HG03196 (cell line): ENCODE measurements at regions not wholly inside any gene's neighbourhood (a gene's known extent, or its start where the extent isn't known, plus 50 kb on each side); places are given as distances from the start of the nearest gene placed in this dataset.
"Not testable (repeated sequence)": the region's sequence is repeated elsewhere in the genome, so short reads cannot be mapped to it uniquely, and the experiment has no call there.

Experiments used
- ATAC-seq: cut with Tn5 transposase; IDR thresholded peaks from one replicate; pipeline ENCODE4 v1.9.1; 2021; ENCODE audit not compliant: unreplicated experiment

GRCh38 chr1:197985351-197985750, 68.2 kb downstream of the LHX9 start:
- ATAC-seq: no peak

- no peak for ATAC-seq
Observed at GRCh38 chr1:197986817-197987216, 69.6 kb downstream of the LHX9 start.

GRCh38 chr1:197987294-197987693, 70.1 kb downstream of the LHX9 start:
- no peak for ATAC-seq

GRCh38 chr1:197988581-197988980, 71.4 kb downstream of the LHX9 start:
- not testable (repeated sequence) for ATAC-seq

- ATAC-seq: no peak
Observed at GRCh38 chr1:197989058-197989457, 71.9 kb downstream of the LHX9 start.

- no peak for ATAC-seq
Observed at GRCh38 chr1:197991594-197991993, 74.4 kb downstream of the LHX9 start.

GRCh38 chr1:197994907-197995407, 77.8 kb downstream of the LHX9 start:
- no peak for ATAC-seq

GRCh38 chr1:197995408-197996258, 78.5 kb downstream of the LHX9 start:
- no peak for ATAC-seq

- ATAC-seq: not testable (repeated sequence)
Observed at GRCh38 chr1:197996259-197996512, 79.0 kb downstream of the LHX9 start.

GRCh38 chr1:197998110-197998509, 80.9 kb downstream of the LHX9 start:
- no peak for ATAC-seq

- no peak for ATAC-seq
Observed at GRCh38 chr1:198001776-198002408, 84.7 kb downstream of the LHX9 start.

- ATAC-seq: no peak
Observed at GRCh38 chr1:198003468-198003867, 86.3 kb downstream of the LHX9 start.

GRCh38 chr1:198007011-198007410, 89.8 kb downstream of the LHX9 start:
- no peak for ATAC-seq

GRCh38 chr1:198007687-198008607, 90.8 kb downstream of the LHX9 start:
- no peak for ATAC-seq

GRCh38 chr1:198014355-198014754, 97.2 kb downstream of the LHX9 start:
- no peak for ATAC-seq

- no peak for ATAC-seq
Observed at GRCh38 chr1:198015309-198015708, 98.1 kb downstream of the LHX9 start.

GRCh38 chr1:198018529-198018928, 101.4 kb downstream of the LHX9 start:
- ATAC-seq: no peak

- ATAC-seq: no peak
Observed at GRCh38 chr1:198019126-198019525, 102.0 kb downstream of the LHX9 start.

GRCh38 chr1:198024336-198024735, 107.2 kb downstream of the LHX9 start:
- no peak for ATAC-seq

- ATAC-seq: no peak
Observed at GRCh38 chr1:198024782-198025181, 107.6 kb downstream of the LHX9 start.

GRCh38 chr1:198030682-198031081, 113.5 kb downstream of the LHX9 start:
- no peak for ATAC-seq
